ENCODE measurements at regions not wholly inside any gene's neighbourhood (a gene's known extent, or its start where the extent isn't known, plus 50 kb on each side); places are given as distances from the start of the nearest gene placed in this dataset.

- no peak overlapping the region for H3K4me2 ChIP-seq (ENCODE audit: insufficient read depth, low read length)
- DNase-seq (ENCODE audit: low read depth, low spot score) (no peak), FAIRE-seq (no peak)
- no TSS peak for BruUV-seq (replicated peaks)
- no peak for TF ChIP-seq FOS (IDR thresholded peaks at IDR 0.05; ENCODE audit: borderline replicate concordance, insufficient read depth, low read length)
- TF ChIP-seq GATA2 (IDR thresholded peaks at IDR 0.05; ENCODE audit: insufficient read depth, insufficient read length, low read depth, low read length): no peak
- no peak for TF ChIP-seq POLR2A (IDR thresholded peaks at IDR 0.05; ENCODE audit: low read depth, low read length)
- no peak for TF ChIP-seq JUN (IDR thresholded peaks at IDR 0.05; ENCODE audit: borderline replicate concordance, insufficient read depth, insufficient read length, low read depth)
- TF ChIP-seq CTCF (IDR thresholded peaks at IDR 0.05; ENCODE audit: extremely low read depth in 1 of 2, insufficient read depth in 1 of 2, low read depth in 1 of 2, low read length in 2 of 2): no peak
- no peak for TF ChIP-seq EZH2 (IDR thresholded peaks at IDR 0.05; ENCODE audit: borderline replicate concordance, low read depth, low read length, severe bottlenecking)
- no peak for TF ChIP-seq MYC (IDR thresholded peaks at IDR 0.05; ENCODE audit: low read depth, low read length)
- TF ChIP-seq POLR2AphosphoS5 (IDR thresholded peaks at IDR 0.05; ENCODE audit: insufficient read depth, low read depth, low read length): no peak
- no peaks in the 10 kb centered on the region for H3K36me3 ChIP-seq (ENCODE audit: control insufficient read depth in 2 of 2, extremely low read depth in 1 of 2, insufficient read depth in 2 of 2, low read length in 2 of 2)
- intact Hi-C loops (cut with micrococcal nuclease) (no loop called here), dilution Hi-C loops (cut with MboI; ENCODE audit: extremely low pct_ligation_motif_present, low sequenced_read_pairs) (no loop called here)
- no peak overlapping the region for H3K27ac ChIP-seq (ENCODE audit: insufficient read depth, low read depth, low read length)
- H3K27me3 ChIP-seq (ENCODE audit: control insufficient read depth in 2 of 2, insufficient read depth in 2 of 2, low read length in 2 of 2): no peaks in the 10 kb centered on the region
- CTCF ChIA-PET: no interaction called here
- POLR2A ChIA-PET: no interaction called here
- no peaks in the 10 kb centered on the region for H4K20me1 ChIP-seq (replicated peaks; ENCODE audit: control insufficient read depth, extremely low read depth, insufficient read depth, low read length)
- H3K79me2 ChIP-seq (ENCODE audit: control insufficient read depth, insufficient read depth, low read length): no peaks in the 10 kb centered on the region
- peaks cover 15% of the 10 kb centered on the region for H3K9me3 ChIP-seq (replicated peaks; ENCODE audit: control insufficient read depth, insufficient read depth, low read length)
- no peak overlapping the region for H3K9ac ChIP-seq (replicated peaks; ENCODE audit: extremely low read depth, insufficient read depth, low read length)
- no peak overlapping the region for H3K4me3 ChIP-seq (replicated peaks in 1 of 3; ENCODE audit: insufficient read depth in 1 of 3, low read depth in 1 of 3, low read length in 3 of 3)
- no peak overlapping the region for H2AFZ ChIP-seq (ENCODE audit: low read depth, low read length)
- H3K4me1 ChIP-seq (ENCODE audit: control insufficient read depth, extremely low read depth, insufficient read depth, low read length): no peaks in the 10 kb centered on the region
- no peaks in the 10 kb centered on the region for H3K9me1 ChIP-seq (replicated peaks; ENCODE audit: control insufficient read depth, extremely low read depth, insufficient read depth, low read length)
These were observed 262.5 kb upstream of the PPP2R2D start for GRCh38 chr10:131638049-131638879.
